Activated CD8-positive, alpha-beta memory T cell treated with anti-CD3 and anti-CD28 coated beads for 36 hours (primary cell): ENCODE measurements at regions not wholly inside any gene's neighbourhood (a gene's known extent, or its start where the extent isn't known, plus 50 kb on each side); places are given as distances from the start of the nearest gene placed in this dataset.
"Not testable (repeated sequence)": the region's sequence is repeated elsewhere in the genome, so short reads cannot be mapped to it uniquely, and the experiment has no call there.

Experiments used
- CTCF ChIA-PET: fragments of 350-600 bp; sonication (Branson Sonifier 250); formaldehyde crosslinking; loops from one replicate; lab custom pipeline; 2021; ENCODE audit warnings: antibody characterized with exemption; lab: Charles Lee
- POLR2A ChIA-PET: fragments of 350-600 bp; sonication (Branson Sonifier 250); formaldehyde crosslinking; loops from one replicate; lab custom pipeline; 2021; ENCODE audit warnings: antibody characterized with exemption; lab: Charles Lee

DNA sequence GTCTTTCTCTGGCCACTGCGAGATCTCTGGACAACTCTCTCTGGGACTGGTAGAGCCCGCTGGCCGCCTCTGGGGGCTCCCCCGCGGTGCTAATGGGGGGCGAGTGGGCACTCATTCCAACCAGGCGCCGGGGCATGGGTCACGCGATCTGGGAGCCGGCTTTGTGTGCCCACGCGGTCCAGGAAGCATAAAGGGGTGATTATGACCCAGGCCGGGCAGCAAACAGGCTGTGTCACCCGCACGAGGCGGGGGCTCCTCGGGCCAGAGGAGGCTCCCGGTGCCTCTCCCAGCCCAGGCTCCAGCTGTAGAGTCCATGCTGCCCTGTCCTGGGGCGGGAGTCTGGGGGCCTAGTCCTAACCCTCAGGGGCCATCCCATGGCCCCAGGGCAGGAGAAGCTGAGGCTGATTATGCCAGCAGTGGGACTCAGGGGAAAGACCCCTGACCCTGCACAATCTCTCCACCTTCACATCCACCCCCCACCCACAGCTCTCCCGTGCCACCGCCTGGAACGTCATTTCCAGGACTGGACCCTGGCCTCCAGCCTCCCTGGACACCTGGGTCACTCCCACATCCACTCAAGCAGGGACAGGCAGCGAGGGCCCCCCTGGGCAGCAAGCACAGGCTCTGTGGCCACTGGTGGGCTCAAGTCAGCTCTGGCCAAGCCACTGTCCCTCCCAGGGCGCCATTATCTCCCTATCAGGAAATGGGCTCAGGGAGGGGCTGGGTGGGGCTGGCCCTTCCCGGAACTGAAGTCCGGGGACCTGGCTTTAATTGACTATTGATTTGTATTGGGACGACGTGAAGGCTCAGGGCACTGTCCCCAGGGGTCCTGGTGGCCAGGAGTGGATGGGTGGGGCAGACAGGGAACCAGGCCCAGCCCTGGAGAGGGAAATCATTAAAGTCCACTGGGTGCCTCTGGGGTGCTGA, 50.0 kb downstream of the PTPRS start:
- ChIA-PET CTCF (no interaction called here), POLR2A (no interaction called here)

DNA sequence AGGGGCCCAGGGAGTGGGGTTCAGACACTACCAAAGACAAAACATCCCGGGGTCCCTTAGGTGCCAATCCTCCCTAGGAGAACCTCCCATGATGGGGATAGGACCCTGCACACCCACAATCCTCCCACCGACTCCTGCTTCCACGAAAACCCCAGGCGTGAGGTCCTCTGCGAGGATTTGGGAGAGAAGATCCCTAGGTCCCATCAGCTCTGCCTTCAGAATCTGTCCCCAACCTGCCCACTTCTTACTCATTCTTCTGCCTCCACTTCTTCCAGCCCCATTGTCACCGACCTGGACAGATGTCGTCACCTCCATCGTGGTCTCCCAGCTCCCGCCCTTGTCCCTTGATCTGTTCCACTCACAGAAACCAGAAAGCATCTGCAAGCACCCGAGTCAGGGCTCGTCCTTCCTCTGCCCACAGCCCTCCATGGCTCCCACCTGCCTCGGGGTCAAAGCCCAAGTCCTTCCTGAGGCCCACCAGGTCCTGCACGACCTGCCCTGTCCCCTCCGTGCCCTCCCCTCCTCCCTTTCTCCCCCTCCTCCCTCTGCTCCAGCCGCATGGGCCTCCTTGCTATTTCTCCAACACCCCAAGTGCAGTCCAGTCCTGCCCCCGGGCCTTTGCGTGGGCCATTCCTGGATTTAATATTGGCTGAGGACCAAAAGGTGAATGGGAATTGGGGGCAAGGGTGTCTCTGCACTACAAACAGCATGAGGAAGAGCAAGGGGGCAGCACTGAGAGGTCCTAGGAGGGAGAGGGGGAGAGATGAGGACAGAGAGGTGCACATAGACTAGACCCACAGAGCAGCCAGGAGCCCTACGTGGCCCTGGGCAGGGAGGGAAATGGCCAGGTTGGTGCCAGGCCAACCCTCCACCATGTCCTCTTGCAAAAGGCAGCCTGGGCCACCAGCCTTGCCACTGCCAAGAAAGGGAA, 51.3 kb downstream of the PTPRS start:
- CTCF ChIA-PET, result no interaction called here
- POLR2A ChIA-PET, result no interaction called here

GRCh38 chr19:5288347-5288739, 52.3 kb downstream of the PTPRS start:
- POLR2A ChIA-PET, result no interaction called here
- CTCF ChIA-PET, result no interaction called here

GRCh38 chr19:5287066-5287465, 53.5 kb downstream of the PTPRS start:
- ChIA-PET POLR2A (no interaction called here), CTCF (no interaction called here)

GRCh38 chr19:5286465-5287029, 54.1 kb downstream of the PTPRS start:
- ChIA-PET POLR2A (no interaction called here), CTCF (no interaction called here)

- POLR2A ChIA-PET, result no interaction called here
- CTCF ChIA-PET, result no interaction called here
Observed at GRCh38 chr19:5285955-5286354, 54.7 kb downstream of the PTPRS start.

- CTCF ChIA-PET, result no interaction called here
- POLR2A ChIA-PET, result no interaction called here
Observed at GRCh38 chr19:5285311-5285710, 55.3 kb downstream of the PTPRS start.

DNA sequence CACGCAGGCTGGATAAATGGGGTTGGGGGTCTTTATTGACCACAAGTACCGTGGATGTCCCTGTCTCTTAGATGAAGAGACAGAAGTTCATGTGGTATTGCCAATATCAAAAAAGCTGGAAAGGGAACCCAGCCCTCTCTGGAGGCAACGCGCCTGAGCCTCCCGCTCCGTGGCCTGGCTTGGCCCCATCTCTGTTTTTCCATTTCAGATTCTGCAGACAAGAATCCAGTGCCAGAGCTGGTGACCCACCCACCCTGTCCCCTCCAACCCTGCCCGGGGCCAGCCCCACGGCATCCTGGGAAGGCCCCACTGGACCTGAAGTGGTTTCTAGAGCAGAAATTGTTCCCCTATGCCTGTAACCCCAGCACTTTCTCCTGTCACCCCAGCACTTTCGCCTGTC, 57.7 kb downstream of the PTPRS start:
- CTCF ChIA-PET, result no interaction called here
- POLR2A ChIA-PET, result no interaction called here

- ChIA-PET POLR2A (no interaction called here), CTCF (no interaction called here)
Observed at GRCh38 chr19:5281588-5281987, 59.0 kb downstream of the PTPRS start.

DNA sequence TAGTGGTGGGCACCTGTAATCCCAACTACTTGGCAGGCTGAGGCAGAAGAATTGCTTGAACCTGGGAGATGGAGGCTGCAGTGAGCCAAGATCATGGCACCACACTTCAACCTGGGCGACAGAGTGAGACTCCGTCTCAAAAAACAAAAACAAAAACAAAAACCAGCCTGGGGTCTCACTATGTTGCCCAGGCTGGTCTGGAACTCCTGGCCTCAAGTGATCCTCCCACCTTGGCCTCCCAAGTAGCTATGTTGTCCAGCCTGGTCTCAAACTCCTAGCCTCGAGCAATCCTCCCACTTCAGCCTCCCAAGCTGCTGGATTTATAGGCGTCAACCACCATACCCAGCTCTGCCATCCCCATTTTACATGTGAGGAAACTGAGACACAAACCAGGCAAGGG, 64.9 kb downstream of the PTPRS start:
- CTCF ChIA-PET, result interaction anchor here (0.6 kb wide), 1 partner anchor 101 kb away, joined by 3 read pairs; no protein-coding TSS in a partner anchor
- POLR2A ChIA-PET, result not testable (repeated sequence)

GRCh38 chr19:5273782-5274181, 66.8 kb downstream of the PTPRS start:
- POLR2A ChIA-PET, result no interaction called here
- CTCF ChIA-PET, result no interaction called here

GRCh38 chr19:5271145-5271544, 69.5 kb downstream of the PTPRS start:
- POLR2A ChIA-PET, result no interaction called here
- CTCF ChIA-PET, result no interaction called here

- ChIA-PET CTCF (interaction anchor here (0.5 kb wide), 1 partner anchor 69 kb away, joined by 3 read pairs; no protein-coding TSS in a partner anchor), POLR2A (interaction anchor here (0.6 kb wide), 1 partner anchor 66 kb away, joined by 4 read pairs; no protein-coding TSS in a partner anchor)
Observed at GRCh38 chr19:5269926-5270325, 70.7 kb downstream of the PTPRS start.

- CTCF ChIA-PET, result interaction anchor here (0.5 kb wide), 1 partner anchor 70 kb away, joined by 3 read pairs; no protein-coding TSS in a partner anchor
- POLR2A ChIA-PET, result no interaction called here
Observed at GRCh38 chr19:5269279-5269678, 71.3 kb downstream of the PTPRS start.

- ChIA-PET CTCF (no interaction called here), POLR2A (no interaction called here)
Observed at GRCh38 chr19:5268801-5269200, 71.8 kb downstream of the PTPRS start.

DNA sequence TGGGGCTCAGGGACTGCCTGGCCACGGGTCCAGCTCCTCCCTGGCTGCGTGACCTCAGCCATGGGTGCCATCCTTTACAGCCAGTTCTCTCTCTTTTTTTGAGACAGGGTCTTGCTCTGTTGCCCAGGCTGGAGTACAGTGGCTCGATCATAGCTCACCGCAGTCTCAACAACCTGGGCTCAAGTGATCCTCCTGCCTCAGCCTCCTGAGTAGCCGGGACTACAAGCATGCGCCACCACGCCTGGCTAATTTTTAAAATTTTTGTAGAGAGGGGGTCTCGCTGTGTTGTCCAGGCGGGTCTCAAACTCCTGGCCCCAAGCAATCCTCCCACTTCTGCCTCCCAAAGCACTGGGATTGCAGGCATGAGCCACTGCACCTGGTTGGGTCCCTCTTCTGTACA, 75.4 kb downstream of the PTPRS start:
- ChIA-PET CTCF (interaction anchor here (0.7 kb wide), 1 partner anchor 23 kb away, joined by 3 read pairs; no protein-coding TSS in a partner anchor), POLR2A (no interaction called here)

GRCh38 chr19:5264453-5264852, 76.2 kb downstream of the PTPRS start:
- CTCF ChIA-PET, result no interaction called here

GRCh38 chr19:5263615-5264014, 77.0 kb downstream of the PTPRS start:
- CTCF ChIA-PET, result no interaction called here
- POLR2A ChIA-PET, result no interaction called here

More at GRCh38 chr19:5264453-5264852, 76.2 kb downstream of the PTPRS start:
- POLR2A ChIA-PET, result no interaction called here

GRCh38 chr19:5262721-5263120, 77.9 kb downstream of the PTPRS start:
- POLR2A ChIA-PET, result no interaction called here
- CTCF ChIA-PET, result no interaction called here
